K562 (cell line): ENCODE measurements at regions not wholly inside any gene's neighbourhood (a gene's known extent, or its start where the extent isn't known, plus 50 kb on each side); places are given as distances from the start of the nearest gene placed in this dataset.

ENCODE experiments used
- ATAC-seq: fragments of 200-7000 bp; cut with Tn5 transposase; 3 replicates; pipeline ENCODE4 v1.9.1; 2020; ENCODE audit warnings: moderate library complexity
- BruUV-seq: library from RNA; stranded (reverse); fragments of 400-500 nt; replicated peaks from 2 replicates; lab custom pipeline; 2021; lab: Mats Ljungman, UMichigan
- CTCF ChIA-PET: fragments of 300-600 bp; formaldehyde crosslinking; extraction: SDS; loops from one replicate; lab custom pipeline; 2021; ENCODE audit warnings: low intra/inter-chr PET ratio; lab: Yijun Ruan, JAX
- POLR2A ChIA-PET: fragments of 300-600, 350-650 bp; sonication (Branson Sonifier 250); formaldehyde crosslinking; extraction: SDS; loops from one replicate; lab custom pipeline; 2021; ENCODE audit warnings: antibody characterized with exemption, inconsistent platforms; lab: Yijun Ruan, JAX
- DNase-seq, 4 experiments: peaks; one replicate each; pipeline versions ENCODE4 v3.0.0 to v3.0.0-alpha.2; 2011 to 2018; ENCODE audit warnings: low spot score in 3 of 4, mixed read lengths in 3 of 4; ENCODE audit errors: extremely low read depth in 1 of 4
- FAIRE-seq: peaks from 2 replicates; lab custom pipeline; 2011; peaks lifted over from hg19 to GRCh38; lab: Jason Lieb, UNC
- H2AFZ ChIP-seq: 2 replicates; pipeline ENCODE4 v1.6.0; 2011; ENCODE audit warnings: low read depth, low read length, control low read depth, inconsistent platforms
- H3K27ac ChIP-seq: fragments of 200-600 bp; 3 replicates; pipeline ENCODE4 v1.8.0; 2011; ENCODE audit warnings: low read depth, mild to moderate bottlenecking, control low read depth, inconsistent platforms, low read length, moderate library complexity, mixed read lengths; ENCODE audit errors: extremely low read depth
- H3K27me3 ChIP-seq, 2 experiments: fragments of 300-600 bp in 1 of 2; 2 replicates in 1 of 2; 3 replicates in 1 of 2; pipeline versions ENCODE4 v1.6.0 to v1.8.0; 2011; ENCODE audit warnings: inconsistent platforms in 2 of 2, low read length in 2 of 2, mild to moderate bottlenecking in 1 of 2, mixed read lengths in 1 of 2, moderate library complexity in 1 of 2; ENCODE audit not compliant: control insufficient read depth in 2 of 2, insufficient read depth in 2 of 2
- H3K36me3 ChIP-seq: fragments of 300-600 bp; 3 replicates; pipeline ENCODE4 v1.8.0; 2011; ENCODE audit warnings: mild to moderate bottlenecking, low read length, inconsistent platforms; ENCODE audit not compliant: control insufficient read depth, insufficient read depth
- H3K4me1 ChIP-seq, 2 experiments: fragments of 200-600 bp in 1 of 2; replicated peaks in 1 of 2; 2 replicates in 1 of 2; 3 replicates in 1 of 2; pipeline versions ENCODE4 v1.5.1 to v1.8.0; 2011; ENCODE audit warnings: inconsistent platforms in 2 of 2, low read length in 2 of 2, mild to moderate bottlenecking in 1 of 2, mixed read lengths in 1 of 2, moderate library complexity in 1 of 2; ENCODE audit not compliant: control insufficient read depth in 2 of 2, insufficient read depth in 2 of 2
- H3K4me2 ChIP-seq: 2 replicates; pipeline ENCODE4 v1.6.1; 2011; ENCODE audit warnings: low read length, control low read depth, inconsistent platforms, mixed read lengths; ENCODE audit not compliant: insufficient read depth
- H3K4me3 ChIP-seq: fragments of 200-600 bp; sonication (generic), shearing (Covaris generic); 2 replicates; pipeline ENCODE4 v1.5.1; 2016; ENCODE audit warnings: control low read depth, inconsistent platforms
- H3K79me2 ChIP-seq: fragments of 200-600 bp; 3 replicates; pipeline ENCODE4 v1.8.0; 2011; ENCODE audit warnings: low read length, inconsistent platforms; ENCODE audit not compliant: control insufficient read depth, insufficient read depth
- H3K9ac ChIP-seq, 2 experiments: 2 replicates each; pipeline versions ENCODE4 v1.6.0 to v1.6.1; 2011; ENCODE audit warnings: low read depth in 2 of 2, low read length in 2 of 2, control low read depth in 1 of 2, inconsistent platforms in 1 of 2, mild to moderate bottlenecking in 1 of 2, mixed read lengths in 1 of 2; ENCODE audit not compliant: insufficient read depth in 1 of 2
- H3K9me1 ChIP-seq: one replicate; pipeline ENCODE4 v1.6.0; 2011; ENCODE audit warnings: inconsistent platforms, mild to moderate bottlenecking, low read length, moderate library complexity; ENCODE audit not compliant: control insufficient read depth, insufficient read depth
- H3K9me3 ChIP-seq: replicated peaks from 2 replicates; pipeline ENCODE4 v1.5.1; 2011; ENCODE audit warnings: low read depth, low read length, inconsistent platforms; ENCODE audit not compliant: control insufficient read depth, insufficient read depth
- H4K20me1 ChIP-seq: replicated peaks from 2 replicates; pipeline ENCODE4 v1.6.1; 2011; ENCODE audit warnings: low read length, inconsistent platforms, mixed read lengths; ENCODE audit not compliant: control insufficient read depth, insufficient read depth
- ARID1B ChIP-seq: fragments of 450-650 bp; IDR thresholded peaks from 2 replicates; pipeline ENCODE4 v1.6.1; 2016; ENCODE audit warnings: antibody characterized with exemption, mild to moderate bottlenecking, inconsistent platforms
- FIP1L1 ChIP-seq: fragments of 200-400 bp; formaldehyde crosslinking; IDR thresholded peaks from 2 replicates; pipeline ENCODE4 v1.6.1; 2018; ENCODE audit warnings: mild to moderate bottlenecking, low read depth, low read length; ENCODE audit not compliant: poor library complexity, severe bottlenecking
- MED1 ChIP-seq: sonication (generic); formaldehyde crosslinking; IDR thresholded peaks from 2 replicates; pipeline ENCODE4 v1.8.1; 2023; ENCODE audit warnings: missing genetic modification reagents, borderline replicate concordance
- NR2C1 ChIP-seq, 2 experiments: fragments of 450-650 bp; IDR thresholded peaks; 2 replicates each; pipeline ENCODE4 v1.6.1; 2017; ENCODE audit warnings: mild to moderate bottlenecking in 2 of 2, antibody characterized with exemption in 1 of 2, inconsistent platforms in 1 of 2, missing compliant biosample characterization in 1 of 2, missing genetic modification characterization in 1 of 2
- POLR2A ChIP-seq: fragments of 450-650 bp; conservative IDR thresholded peaks from 2 replicates; pipeline ENCODE4 v1.6.1; 2016
- SIRT6 ChIP-seq: IDR thresholded peaks from one replicate; pipeline ENCODE4 v1.6.1; 2012; ENCODE audit warnings: low read depth, mild to moderate bottlenecking, control low read depth, inconsistent platforms, low read length, moderate library complexity
- SNIP1 ChIP-seq: fragments of 450-650 bp; IDR thresholded peaks from 2 replicates; pipeline ENCODE4 v1.7.1; 2017; ENCODE audit warnings: low read depth, mild to moderate bottlenecking
- THRAP3 ChIP-seq: fragments of 450-650 bp; IDR thresholded peaks from 2 replicates; pipeline ENCODE4 v1.6.1; 2016; ENCODE audit warnings: mild to moderate bottlenecking, inconsistent platforms, borderline replicate concordance
- U2AF2 ChIP-seq: fragments of 200-400 bp; formaldehyde crosslinking; optimal IDR thresholded peaks from 2 replicates; pipeline ENCODE3; 2017; ENCODE audit warnings: low read depth, mild to moderate bottlenecking, low read length
- ZFP30 ChIP-seq: fragments of 250-450 bp; sonication (Bioruptor Pico); IDR thresholded peaks from 2 replicates; pipeline ENCODE4 v1.8.0; 2022; ENCODE audit warnings: moderate library complexity, mild to moderate bottlenecking, inconsistent platforms, borderline replicate concordance
- ZNF212 ChIP-seq: fragments of 450-650 bp; formaldehyde crosslinking; IDR thresholded peaks from 2 replicates; pipeline ENCODE4 v1.4.0; 2020; ENCODE audit warnings: mild to moderate bottlenecking
- ZNF699 ChIP-seq: fragments of 250-450 bp; sonication (Bioruptor Pico); IDR thresholded peaks from 2 replicates; pipeline ENCODE4 v1.8.0; 2021; ENCODE audit warnings: mild to moderate bottlenecking, moderate library complexity; ENCODE audit not compliant: insufficient replicate concordance
- WGBS: fragments of 100-300 bp; shearing (Covaris generic); methylation state at CpG from one replicate; pipeline ENCODE4 v1.1.6; 2016; ENCODE audit warnings: low coverage, mixed read lengths; ENCODE audit not compliant: insufficient coverage; ENCODE audit errors: missing lambda C conversion rate; 5-methylcytosine and 5-hydroxymethylcytosine counted together
- in situ Hi-C: fragments of 300-500 bp; cut with MboI; formaldehyde crosslinking; loops from 4 replicates; pipeline ENCODE4 v1.15.0; 2018; ENCODE audit warnings: inconsistent platforms, mixed read lengths
- intact Hi-C: fragments of 100-400 bp; cut with micrococcal nuclease; formaldehyde crosslinking; loops from 2 replicates; pipeline ENCODE4 v1.14.2; 2022
- TF ChIP-seq, protein P1 (sequence below), 2 experiments: fragments of 450-650 bp; IDR thresholded peaks; 2 replicates each; pipeline ENCODE4 v1.6.1; 2016

GRCh38 chr15:58267051-58267450 lies 128.9 kb downstream of the AQP9 start:
- ChIA-PET CTCF (no interaction called here), POLR2A (interaction anchor here (1.0 kb wide), 1 partner anchor 63 kb away, joined by 3 read pairs; no protein-coding TSS in a partner anchor)
- no TSS peak for BruUV-seq
- no peaks in the 10 kb centered on the region for H3K79me2 ChIP-seq
- FAIRE-seq, result no peak
- no peaks in the 10 kb centered on the region for H4K20me1 ChIP-seq
- peaks cover 11% of the 10 kb centered on the region; the same call in 1 of the 2 replicates for H3K9me3 ChIP-seq
- intact Hi-C loops, result no loop called here
- no peak overlapping the region for H3K4me3 ChIP-seq
- no peaks in the 10 kb centered on the region for H3K27me3 ChIP-seq
- no peak overlapping the region for H3K27ac ChIP-seq
- H3K9me1 ChIP-seq, result peaks cover 2% of the 10 kb centered on the region
- no peak for ATAC-seq
- no peak for DNase-seq
- no peaks in the 10 kb centered on the region for H3K36me3 ChIP-seq
- H2AFZ ChIP-seq, result no peak overlapping the region
- 0% methylated on average over 1 of the region's 1 CpG for WGBS
- no peak overlapping the region for H3K9ac ChIP-seq
- no peak overlapping the region for H3K4me2 ChIP-seq
- in situ Hi-C loops, result no loop called here
- peaks cover 0 to 4% of the 10 kb centered on the region in 2 experiments; a peak in 2 of 5 replicates for H3K4me1 ChIP-seq
- TF ChIP-seq ZFP30 (CRISPR knock-in tag) (no peak), NR2C1 (IDR thresholded peaks at IDR 0.05) (no peak), NR2C1 (tag; IDR thresholded peaks at IDR 0.05) (no peak), ARID1B (no peak), MED1 (CRISPR knock-in tag) (no peak), U2AF2 (no peak), FIP1L1 (no peak), ZNF699 (CRISPR knock-in tag) (no peak), SIRT6 (no peak), SNIP1 (no peak), ZNF212 (CRISPR knock-in tag) (no peak), POLR2A (no peak), THRAP3 (no peak)
- TF ChIP-seq, protein P1, sequence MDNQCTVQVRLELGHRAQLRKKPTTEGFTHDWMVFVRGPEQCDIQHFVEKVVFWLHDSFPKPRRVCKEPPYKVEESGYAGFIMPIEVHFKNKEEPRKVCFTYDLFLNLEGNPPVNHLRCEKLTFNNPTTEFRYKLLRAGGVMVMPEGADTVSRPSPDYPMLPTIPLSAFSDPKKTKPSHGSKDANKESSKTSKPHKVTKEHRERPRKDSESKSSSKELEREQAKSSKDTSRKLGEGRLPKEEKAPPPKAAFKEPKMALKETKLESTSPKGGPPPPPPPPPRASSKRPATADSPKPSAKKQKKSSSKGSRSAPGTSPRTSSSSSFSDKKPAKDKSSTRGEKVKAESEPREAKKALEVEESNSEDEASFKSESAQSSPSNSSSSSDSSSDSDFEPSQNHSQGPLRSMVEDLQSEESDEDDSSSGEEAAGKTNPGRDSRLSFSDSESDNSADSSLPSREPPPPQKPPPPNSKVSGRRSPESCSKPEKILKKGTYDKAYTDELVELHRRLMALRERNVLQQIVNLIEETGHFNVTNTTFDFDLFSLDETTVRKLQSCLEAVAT (IDR thresholded peaks at IDR 0.05), result no peak
